ENCODE measurements at regions not wholly inside any gene's neighbourhood (a gene's known extent, or its start where the extent isn't known, plus 50 kb on each side); places are given as distances from the start of the nearest gene placed in this dataset.
A peak's percentile ranks its signal among the peaks of the same experiment; 100 is the strongest.

DNA sequence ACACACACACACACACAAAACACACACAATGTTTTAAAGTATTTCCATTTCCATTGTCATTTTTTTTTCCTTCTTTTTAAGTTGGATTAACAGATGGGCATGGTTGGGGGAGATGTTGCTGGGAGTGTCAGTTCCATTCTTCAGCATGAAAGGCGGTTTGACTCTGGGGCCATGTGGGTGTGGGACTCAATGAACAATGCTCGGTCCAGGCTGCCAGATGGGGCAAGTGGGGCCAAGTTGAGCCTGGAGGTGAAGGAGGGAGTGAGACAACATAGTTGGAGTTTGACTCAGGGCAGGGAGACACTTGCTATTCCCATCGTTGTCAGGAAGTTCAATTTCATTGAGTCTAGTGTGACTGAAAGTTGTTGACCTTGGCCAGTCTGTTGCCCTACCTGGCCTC is 125.3 kb downstream of the TLE3 start:
- DNase-seq, result no peak

DNA sequence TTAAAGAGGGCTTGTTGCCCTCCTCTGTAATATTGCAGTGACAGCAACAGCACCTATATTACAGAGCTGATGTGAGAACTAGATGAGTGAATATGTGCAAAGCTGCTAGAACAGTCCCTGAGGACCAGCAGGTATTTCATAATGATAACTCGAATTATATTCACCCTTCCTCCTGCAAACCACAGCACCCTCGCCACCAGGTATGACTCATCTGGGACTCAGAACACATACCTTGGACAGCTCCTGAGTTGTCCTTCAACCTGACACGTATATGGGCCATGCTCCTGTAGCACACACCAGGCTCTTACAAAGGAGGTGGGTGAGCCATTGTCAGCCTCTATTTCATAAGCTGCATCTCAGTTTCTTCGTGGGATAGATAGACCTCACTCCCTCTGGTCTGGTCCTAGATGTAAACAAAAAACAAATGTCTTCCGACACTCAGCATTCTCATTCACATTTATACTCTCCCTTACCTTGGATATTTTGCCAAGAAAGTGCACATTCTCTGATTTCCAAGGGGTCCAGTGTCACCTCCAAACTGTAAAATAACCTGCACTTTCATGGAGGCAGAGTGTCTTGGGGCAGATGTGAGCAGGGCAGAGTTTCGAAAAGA is 124.5 kb downstream of the TLE3 start:
- DNase-seq, result peak; percentile 18

DNA sequence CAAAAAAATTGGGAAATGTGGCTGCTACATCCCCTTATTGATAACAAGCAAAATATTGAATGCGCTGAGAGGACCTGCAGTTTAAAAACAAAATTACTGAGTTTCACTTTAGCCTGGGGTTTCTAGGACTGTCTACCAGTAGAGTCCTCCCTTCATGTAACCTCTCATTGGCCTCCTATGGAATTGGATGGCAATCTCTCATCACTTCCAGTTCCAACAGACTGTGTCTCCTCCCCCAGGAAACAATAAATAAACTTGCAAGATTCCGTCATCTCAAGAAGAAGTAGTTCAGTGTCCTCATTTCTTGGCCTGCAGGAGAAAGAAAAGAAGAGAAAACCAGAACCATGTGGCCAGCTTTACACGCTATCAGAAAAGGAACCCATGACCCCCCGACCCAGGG is 123.8 kb downstream of the TLE3 start:
- no peak for DNase-seq

DNA sequence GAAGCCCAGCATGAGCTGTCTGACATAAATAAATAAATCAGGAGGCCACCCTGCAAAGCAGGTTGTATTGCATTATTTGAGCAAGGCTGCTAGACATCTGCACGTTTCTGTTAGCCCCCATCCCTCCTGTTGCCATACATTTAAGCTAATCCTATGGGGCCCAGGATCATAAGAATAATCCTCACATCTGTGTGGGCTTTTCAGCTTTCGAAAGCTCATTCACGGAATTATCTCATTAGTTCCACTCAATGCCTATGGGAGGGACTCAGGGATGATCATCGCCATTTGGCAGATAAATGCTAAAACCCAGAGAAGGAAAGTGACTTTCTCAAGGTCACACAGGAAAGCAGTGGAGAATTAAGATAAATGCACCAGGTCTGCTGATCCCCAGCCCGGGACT is 123.4 kb downstream of the TLE3 start:
- DNase-seq, result no peak

DNA sequence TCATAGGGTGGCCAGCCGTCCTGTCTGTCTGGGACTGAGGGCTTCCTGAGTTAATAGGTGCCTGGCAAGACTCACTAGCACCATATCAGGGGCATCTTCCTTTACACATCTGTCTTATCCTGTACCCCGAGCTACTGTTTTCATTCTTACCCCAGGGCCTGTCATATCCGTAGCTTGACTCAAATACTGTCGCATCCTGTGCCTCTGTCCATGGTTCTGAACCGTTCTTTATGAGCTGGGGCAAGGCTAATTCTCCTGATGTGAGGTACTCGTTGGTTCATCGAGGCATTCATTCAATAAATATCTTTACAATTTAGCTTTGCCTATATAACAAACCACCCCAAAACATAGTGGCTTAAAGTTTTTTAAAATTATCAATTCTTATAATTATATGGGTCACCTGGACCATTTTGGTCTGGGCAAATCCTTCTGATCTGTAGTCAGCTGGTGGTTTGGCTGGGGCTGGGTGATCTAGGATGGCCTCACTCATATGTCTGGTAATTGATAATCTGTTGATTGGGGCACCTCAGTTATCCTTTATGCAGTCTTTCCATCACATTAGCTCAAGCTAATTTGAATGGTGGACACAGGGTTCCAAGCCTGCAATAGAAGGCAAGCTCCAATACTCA is 121.2 kb downstream of the TLE3 start:
- DNase-seq, result peak; percentile 56

DNA sequence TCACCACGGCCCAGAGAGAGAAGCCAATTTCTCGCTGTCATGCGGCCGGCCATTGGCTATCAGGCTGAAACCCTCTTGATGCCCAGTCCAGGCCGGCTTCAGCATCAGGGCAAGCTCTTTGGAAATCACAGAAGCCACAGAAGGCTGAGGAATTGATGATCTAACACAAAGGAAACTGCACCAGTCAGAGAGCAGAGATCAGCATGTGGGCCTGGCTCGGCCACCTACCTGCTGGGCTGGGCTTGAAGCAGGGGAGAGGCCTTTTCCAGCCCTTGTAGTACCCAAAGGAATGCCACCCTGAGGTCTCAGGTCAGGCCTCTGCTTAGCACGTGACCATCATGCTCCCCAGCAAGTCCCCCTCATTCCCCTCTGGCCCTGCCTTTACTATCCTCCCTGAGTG is 119.1 kb downstream of the TLE3 start:
- no peak for DNase-seq

DNA sequence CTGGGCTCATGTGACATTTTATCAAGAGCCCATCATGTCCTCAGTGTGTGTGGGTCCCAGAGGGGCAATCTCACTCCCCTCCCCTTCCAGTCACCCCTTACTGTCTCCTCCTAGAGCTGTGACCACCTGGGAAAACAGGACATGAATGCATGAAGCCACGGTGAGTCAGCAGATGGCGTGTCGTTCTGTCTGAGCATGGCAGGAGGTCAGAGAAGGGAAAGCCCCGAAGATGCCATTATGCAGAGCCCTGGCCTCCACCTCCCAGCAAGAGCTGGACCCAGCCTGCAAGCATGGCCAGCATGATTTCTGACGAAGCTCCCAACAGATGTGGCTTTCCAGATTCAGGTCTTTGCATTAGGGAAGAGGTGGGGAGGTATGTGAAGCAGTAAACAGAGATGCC is 118.5 kb downstream of the TLE3 start:
- no peak for DNase-seq

DNA sequence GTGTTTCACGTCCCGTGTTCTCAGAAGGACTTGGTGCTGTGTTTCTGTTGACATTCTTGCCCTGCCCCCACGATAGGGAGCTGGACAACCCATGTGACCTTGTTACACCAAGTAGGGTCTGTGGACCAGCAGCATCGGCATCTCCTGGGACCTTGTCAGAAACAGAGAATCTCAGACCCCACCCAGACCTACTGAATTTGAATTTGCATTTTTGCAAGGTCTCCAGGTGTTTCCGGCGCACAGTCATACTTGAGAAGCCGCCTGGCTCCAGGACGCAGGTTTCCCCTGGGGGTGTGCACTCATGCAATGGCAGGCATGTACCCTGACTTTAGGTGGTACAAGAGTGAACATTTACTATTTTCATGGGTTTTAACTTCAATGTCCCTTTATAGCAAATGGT is 117.9 kb downstream of the TLE3 start:
- DNase-seq, result no peak

DNA sequence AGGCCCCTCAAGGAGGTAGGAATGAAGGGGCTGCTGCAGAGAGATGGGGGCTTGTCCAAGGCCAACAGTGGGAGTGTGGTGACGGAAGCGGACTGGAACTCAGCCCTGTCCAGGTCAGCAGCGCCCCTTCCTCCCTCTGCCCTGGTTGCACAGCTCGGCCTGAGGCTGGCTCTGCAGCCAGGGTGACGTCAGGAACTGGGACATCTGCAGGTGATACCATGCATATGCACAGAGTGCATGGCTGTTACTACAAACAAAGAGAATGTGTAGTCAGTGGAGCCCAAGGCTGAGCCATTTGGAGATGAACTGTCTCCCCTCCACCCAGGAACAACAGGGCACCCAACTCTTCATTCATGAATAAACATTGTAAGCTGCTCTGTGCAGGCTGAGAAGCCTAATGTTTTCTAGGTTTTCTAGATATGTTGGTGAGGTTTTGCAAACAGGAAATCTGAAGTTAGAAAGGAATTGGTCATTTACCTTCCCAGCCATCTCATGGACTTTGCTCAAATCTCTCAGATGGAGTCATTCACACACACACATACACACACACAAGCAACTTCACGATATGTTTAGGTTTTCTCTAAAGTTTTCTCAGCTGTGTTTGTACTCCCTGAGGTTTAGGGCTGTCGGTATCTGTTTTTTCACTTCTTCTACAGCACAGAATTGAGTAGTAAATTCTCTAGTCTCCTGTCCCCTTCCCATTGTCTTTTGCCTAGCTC is 117.2 kb downstream of the TLE3 start:
- DNase-seq, result no peak

DNA sequence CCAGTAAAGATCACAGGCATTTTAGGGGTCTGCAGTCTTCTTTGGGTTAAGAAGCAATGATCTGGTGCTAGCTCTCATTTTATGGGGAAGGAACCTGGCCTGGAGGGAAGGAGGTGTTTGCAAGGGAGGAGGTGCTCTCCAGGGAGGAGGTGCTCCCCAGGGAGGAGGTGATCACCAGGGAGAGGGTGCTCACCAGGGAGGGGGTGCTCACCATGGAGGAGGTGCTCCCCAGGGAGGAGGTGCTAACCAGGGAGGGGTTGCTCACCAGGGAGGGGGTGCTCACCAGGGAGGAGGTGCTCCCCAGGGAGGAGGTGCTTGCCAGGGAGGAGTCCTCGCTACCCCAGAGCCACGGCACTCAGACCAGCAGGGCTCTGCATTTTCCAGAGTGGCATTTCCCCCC is 115.7 kb downstream of the TLE3 start:
- no peak for DNase-seq

DNA sequence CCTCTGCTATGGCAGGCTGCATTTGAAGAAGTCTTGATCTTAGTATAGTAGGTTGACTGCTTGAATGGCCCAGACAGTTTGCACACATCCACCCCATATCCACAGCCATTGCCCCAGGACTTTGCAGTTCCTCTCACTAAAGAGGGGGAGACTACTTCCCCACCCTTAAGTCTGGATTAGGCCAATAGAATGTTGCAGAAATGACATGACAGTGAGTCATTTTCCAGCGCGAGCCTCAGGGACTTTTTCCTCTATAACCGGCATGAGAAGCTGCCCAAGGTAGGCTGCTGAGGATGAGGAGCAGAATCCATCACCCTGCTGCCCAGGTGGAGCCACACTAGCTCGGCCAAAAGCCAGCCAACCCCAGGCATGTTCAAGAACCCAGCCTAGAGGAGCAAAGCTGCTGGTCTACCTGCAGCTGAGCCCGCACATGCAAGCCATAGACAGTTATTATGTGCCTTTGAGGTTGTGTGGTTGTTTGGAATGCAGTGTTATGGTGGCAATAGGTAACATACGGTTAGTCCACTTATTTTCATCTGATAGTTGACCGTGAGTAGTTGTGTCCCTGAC is 113.9 kb downstream of the TLE3 start:
- DNase-seq, result no peak

DNA sequence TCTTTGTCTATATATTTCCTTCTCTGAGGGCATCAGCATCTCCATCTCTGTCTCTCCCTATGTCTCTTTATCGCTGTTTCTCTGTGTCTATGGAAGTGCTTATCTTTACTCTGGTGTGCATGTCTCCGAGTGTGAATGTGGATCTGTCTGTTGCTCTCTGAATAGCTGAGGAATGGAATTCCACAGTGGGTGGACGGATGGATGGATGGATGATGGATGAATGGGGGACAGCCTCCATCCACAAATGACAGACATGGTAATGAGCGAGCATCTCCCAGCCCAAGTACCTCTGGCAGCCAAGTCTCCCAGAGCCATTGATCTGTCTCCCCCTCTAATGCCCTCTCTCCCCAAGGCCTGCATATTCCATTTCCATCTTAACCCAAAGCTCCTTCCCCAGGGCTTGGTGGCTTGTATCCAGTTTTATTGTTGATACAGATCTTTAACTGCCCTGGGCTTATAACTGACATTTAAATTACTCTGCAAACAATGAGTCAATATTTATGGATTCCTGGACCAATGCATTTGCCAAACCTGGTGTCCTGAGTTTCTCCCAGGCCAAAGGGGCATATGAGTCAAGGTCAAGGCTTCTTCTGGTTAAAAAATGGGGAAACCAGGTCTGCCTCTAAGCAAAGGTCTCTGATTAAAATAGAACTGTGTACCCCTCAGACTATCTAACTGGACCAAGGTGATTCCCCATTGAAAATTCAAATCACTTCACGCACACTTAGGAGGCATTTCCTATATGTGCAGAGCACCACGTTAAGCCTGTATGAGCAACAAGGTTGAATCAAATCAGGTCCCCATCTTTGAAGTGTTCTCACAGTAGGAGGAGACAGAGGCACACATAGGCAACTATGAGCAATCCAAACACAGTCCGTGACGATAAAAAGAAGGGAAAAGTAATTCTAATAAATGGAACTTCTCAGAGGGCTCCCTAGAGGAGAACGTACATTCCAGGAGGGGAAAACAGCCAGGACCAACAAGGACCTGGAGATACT is 109.9 kb downstream of the TLE3 start:
- DNase-seq, result no peak

DNA sequence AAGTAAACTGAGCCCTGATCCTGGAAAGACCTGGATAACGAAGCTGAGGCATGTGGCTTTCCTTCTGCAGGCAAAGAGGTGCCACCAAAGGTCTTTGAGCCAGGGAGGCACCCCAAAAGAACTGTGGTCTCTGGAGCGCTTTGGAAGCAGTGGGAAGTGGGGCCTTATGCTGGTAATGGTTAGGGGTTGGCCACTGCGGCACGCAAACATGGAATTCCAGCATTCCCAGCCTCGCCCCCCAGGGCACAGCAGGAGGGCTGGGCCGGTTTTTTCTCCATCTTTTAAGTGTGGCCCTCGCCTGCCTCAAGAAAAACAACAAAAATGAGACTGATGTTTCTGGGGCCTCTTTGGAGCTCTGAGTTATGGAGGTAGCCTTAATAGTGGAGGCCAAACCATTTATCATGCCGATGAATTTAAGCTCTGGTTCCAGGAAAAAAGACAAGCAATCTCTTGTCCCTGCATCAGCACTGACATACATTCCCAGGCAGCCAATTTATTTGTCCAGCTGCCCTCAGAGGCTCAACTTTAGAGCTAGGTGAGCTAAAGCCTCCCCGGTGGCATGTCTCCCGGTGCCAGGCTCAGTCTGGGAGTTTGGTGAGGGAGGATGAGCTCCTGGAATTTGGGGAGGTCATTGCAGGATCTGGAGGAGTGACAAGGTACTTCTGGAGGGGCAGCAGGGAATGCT is 109.0 kb downstream of the TLE3 start:
- no peak for DNase-seq

DNA sequence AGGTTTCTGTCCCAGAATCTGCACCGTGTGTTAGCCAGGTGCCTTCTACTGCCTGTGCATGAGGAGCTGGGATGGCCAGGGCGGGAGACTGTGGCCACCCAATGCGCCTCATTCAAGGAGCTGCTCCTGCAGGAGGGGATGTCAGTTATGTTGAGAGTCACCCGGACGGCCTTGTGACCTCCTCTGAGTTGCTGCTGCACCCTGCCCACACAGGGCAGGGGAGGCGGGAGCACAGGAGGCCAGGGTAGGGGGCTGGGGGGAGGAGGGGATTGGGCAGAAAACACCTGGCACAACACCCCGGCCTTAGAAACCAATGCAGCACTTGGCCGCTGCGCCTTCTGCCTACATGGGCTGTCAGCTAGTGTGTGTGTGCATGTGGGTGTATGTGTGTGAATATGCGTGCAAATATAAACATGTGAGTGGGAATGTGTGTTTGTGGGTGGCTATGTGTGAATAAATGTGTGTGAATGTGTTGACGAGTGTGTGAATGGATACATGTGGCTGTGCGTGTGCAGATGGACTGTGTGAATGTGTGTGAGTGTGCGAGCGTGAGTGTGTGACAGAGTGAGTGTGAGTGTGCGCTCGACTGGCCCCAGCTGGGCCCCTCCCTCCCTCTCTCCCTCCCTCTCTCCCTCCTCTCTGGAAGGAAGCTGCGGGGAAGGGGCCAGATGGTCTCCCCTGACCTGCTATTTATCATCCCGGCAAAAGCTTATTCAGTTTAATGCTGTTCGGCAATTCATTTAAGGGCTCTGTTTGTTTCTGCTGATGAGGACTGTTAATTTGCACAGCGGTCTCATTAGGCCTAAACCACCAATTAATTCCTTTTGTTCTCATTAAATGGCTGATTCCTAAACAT is 106.9 kb downstream of the TLE3 start:
- DNase-seq, result no peak

DNA sequence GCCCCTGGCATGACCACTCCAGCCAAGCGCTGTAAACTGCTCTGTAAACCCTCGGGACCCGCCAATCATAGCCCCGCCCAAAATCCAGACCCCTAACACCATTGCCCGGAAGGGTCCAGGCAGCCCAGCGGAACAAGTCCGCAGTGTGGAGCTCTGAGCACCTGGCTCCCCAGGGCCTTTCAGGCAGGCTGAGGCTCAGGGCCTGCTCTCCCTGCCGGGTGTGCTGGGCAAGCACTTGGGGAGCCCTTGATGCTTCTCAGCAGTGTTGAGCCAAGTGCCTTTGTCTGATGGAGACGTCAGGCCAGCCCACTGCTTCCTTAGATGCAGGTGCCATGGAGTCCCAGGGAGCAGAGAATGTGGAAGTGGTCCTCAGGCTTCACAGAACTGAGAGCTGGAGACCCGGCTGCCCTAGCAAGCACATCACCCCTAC is 106.2 kb downstream of the TLE3 start:
- no peak for DNase-seq

DNA sequence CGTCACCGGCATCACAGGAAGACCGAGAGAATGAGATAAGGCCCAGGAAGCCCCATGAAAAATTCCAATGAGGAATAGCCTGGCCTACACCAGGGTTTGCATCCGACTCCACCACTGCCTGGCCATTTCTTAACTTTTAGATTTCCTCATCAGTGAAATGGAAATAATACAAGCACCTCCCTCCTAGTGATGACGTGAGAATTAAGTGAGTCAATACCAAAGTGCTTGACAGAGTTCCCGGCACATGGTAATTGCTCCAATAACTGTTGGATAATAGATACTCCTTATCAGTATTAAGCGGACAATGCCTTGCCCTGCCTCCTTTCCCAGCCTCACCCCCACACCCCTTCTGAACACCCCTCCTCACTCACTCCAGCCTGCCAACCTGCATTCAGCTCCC is 105.4 kb downstream of the TLE3 start:
- DNase-seq, result no peak

DNA sequence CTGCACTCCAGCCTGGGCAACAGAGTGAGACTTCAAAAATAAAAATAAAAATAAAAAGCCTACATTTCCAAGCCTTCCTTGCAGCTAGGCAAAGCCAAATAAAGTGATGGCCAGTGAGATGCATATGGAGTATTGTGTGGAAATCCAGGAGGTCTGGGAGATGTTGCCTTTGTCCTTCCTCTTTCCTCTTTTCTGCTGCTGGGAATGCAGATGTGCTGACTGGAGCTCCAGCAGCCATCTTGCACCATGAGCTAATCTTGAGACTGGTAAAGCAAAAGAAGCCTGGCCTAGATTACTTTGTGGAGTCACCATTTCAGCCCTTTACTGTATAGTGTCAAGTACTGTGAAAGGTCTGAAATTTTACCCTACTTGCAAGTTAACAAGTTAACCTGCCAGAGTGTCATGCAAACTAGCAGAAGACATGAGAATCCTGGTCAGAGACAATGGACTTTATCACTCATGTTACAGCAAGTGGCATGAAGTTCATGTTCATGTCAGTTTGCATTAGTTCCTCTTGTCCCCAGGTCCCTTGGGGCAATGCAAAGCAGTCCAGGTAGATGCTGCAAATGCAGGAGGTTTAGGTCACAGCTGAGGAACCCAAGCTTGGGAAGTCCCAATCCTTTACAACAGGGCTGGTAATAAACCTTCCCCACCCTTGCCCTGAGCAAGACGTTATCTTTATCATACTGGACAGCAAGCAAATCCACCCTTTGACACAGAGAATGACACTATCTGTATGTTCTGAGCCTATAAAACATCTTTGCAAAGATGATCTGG is 103.1 kb downstream of the TLE3 start:
- DNase-seq, result no peak

DNA sequence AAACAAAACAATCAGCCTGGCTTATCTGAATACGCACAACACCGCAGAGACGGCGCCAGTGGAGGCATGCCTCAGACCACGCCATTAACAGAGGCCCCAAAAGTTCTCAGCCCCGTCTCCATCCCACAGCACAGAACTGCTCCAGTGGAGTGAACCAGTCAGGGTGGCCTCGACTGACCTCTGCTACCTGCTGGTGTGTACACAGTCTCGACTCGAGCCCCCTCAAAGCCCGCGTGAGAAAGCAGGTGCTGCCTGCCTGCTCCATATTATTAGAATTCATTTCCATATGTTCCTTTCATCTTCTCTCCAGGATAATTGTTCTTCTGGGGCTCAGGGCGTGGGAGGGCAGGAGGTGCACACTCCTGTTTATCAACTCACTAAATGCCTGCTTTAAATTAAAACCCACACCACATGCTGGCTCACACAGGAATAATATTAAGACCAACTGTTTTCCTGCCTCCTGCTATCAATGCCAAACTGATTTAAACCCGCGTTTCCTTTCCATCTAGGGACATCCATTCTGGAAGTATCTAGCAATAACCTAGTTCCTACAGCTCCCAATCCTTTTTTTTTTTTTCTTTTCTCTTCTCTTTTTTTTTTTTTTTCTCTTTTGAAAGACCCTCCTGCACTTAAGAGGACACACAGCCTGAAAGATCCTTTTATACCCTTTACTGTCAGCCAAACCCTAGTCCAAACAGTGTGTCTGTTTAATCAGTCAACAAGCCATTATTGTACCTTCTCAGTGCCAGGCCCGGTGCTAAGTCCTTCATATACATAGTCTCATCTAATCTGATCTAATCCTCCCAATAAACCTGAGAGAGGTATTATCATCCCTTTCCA is 101.2 kb downstream of the TLE3 start:
- DNase-seq, result no peak

DNA sequence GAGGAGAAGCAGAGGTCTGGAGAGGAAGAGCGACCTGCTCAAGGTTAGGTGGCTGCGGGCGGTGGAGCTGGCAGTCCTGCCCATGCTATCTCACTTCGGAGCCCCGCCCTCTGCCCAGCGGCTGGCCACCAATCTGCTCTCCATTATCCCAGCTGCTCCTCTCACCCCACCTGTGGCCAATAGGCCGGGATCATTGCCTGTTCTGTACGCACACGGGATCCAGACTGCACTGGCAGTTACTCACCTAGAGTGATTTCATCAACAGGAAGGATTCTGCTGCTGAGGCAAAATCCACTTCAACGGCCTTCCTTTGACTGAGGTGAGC is 100.6 kb downstream of the TLE3 start:
- no peak for DNase-seq
